Muscle layer of colon (tissue), 2 donors: ENCODE measurements at regions not wholly inside any gene's neighbourhood (a gene's known extent, or its start where the extent isn't known, plus 50 kb on each side); places are given as distances from the start of the nearest gene placed in this dataset.

Experiments used
- H3K27ac ChIP-seq: one replicate; pipeline ENCODE4 v1.7.0; 2013; ENCODE audit warnings: low read depth, mild to moderate bottlenecking, low read length, moderate library complexity
- H3K27me3 ChIP-seq, 2 donors: one replicate each; pipeline ENCODE4 v1.7.0; 2013; ENCODE audit warnings: low read length in 2 of 2, mild to moderate bottlenecking in 2 of 2; ENCODE audit not compliant: insufficient read depth in 2 of 2, control insufficient read depth in 1 of 2
- H3K36me3 ChIP-seq: one replicate; pipeline ENCODE4 v1.7.0; 2013; ENCODE audit warnings: mild to moderate bottlenecking, low read length; ENCODE audit not compliant: insufficient read depth
- H3K4me1 ChIP-seq: one replicate; pipeline ENCODE4 v1.7.0; 2013; ENCODE audit warnings: mild to moderate bottlenecking, low read length; ENCODE audit not compliant: insufficient read depth
- H3K4me3 ChIP-seq, 2 donors: one replicate each; pipeline ENCODE4 v1.7.0; 2013; ENCODE audit warnings: low read length in 2 of 2, low read depth in 1 of 2, mild to moderate bottlenecking in 1 of 2, moderate library complexity in 1 of 2
- H3K9ac ChIP-seq: one replicate; pipeline ENCODE4 v1.7.0; 2013; ENCODE audit warnings: low read length
- H3K9me3 ChIP-seq: one replicate; pipeline ENCODE4 v1.7.0; 2013; ENCODE audit warnings: mild to moderate bottlenecking, low read length
- donor health status: abdominal sarcoma.
- donor health status: Adenocarcinoma of cecum.

GRCh38 chr10:124177180-124177518 lies 83.8 kb upstream of the CHST15 start:
- Histone ChIP-seq H3K36me3 (no peaks in the 10 kb centered on the region), H3K27ac (no peak overlapping the region), H3K4me1 (peaks cover 4% of the 10 kb centered on the region), H3K27me3 (no peaks in the 10 kb centered on the region), H3K4me3 (no peak overlapping the region), H3K9me3 (no peaks in the 10 kb centered on the region), H3K9ac (no peak overlapping the region)

GRCh38 chr10:124176349-124177179 lies 83.2 kb upstream of the CHST15 start:
- peaks cover 4% of the 10 kb centered on the region for H3K4me1 ChIP-seq
- no peaks in the 10 kb centered on the region for H3K36me3 ChIP-seq
- no peak overlapping the region for H3K9ac ChIP-seq
- no peak overlapping the region for H3K4me3 ChIP-seq
- no peak overlapping the region for H3K27ac ChIP-seq
- no peaks in the 10 kb centered on the region for H3K9me3 ChIP-seq
- no peaks in the 10 kb centered on the region for H3K27me3 ChIP-seq

- Histone ChIP-seq H3K9ac (no peak overlapping the region), H3K36me3 (no peaks in the 10 kb centered on the region), H3K27ac (no peak overlapping the region), H3K9me3 (no peaks in the 10 kb centered on the region), H3K4me3 (no peak overlapping the region), H3K27me3 (no peaks in the 10 kb centered on the region), H3K4me1 (peaks cover 4% of the 10 kb centered on the region)
Measured at GRCh38 chr10:124175701-124176348, 82.4 kb upstream of the CHST15 start.

- no peak overlapping the region for H3K9ac ChIP-seq
- H3K27ac ChIP-seq, result no peak overlapping the region
- no peaks in the 10 kb centered on the region for H3K36me3 ChIP-seq
- H3K4me3 ChIP-seq, result no peak overlapping the region
- no peaks in the 10 kb centered on the region for H3K27me3 ChIP-seq
- H3K9me3 ChIP-seq, result no peaks in the 10 kb centered on the region
- peaks cover 4% of the 10 kb centered on the region for H3K4me1 ChIP-seq
Measured at GRCh38 chr10:124174673-124175645, 81.6 kb upstream of the CHST15 start.

- Histone ChIP-seq H3K27ac (no peak overlapping the region), H3K36me3 (no peaks in the 10 kb centered on the region), H3K9ac (no peak overlapping the region), H3K27me3 (no peaks in the 10 kb centered on the region), H3K4me1 (peaks cover 4% of the 10 kb centered on the region), H3K4me3 (no peak overlapping the region), H3K9me3 (no peaks in the 10 kb centered on the region)
Measured at GRCh38 chr10:124174071-124174566, 80.7 kb upstream of the CHST15 start.

- Histone ChIP-seq H3K36me3 (no peaks in the 10 kb centered on the region), H3K27me3 (no peaks in the 10 kb centered on the region), H3K27ac (no peak overlapping the region), H3K4me1 (peaks cover 4% of the 10 kb centered on the region), H3K4me3 (no peak overlapping the region), H3K9me3 (no peaks in the 10 kb centered on the region), H3K9ac (no peak overlapping the region)
Measured at GRCh38 chr10:124173298-124173900, 80.0 kb upstream of the CHST15 start.

- no peaks in the 10 kb centered on the region for H3K36me3 ChIP-seq
- H3K9ac ChIP-seq, result no peak overlapping the region
- no peak overlapping the region for H3K4me3 ChIP-seq
- peaks cover 4% of the 10 kb centered on the region for H3K4me1 ChIP-seq
- no peak overlapping the region for H3K27ac ChIP-seq
- no peaks in the 10 kb centered on the region for H3K27me3 ChIP-seq
- no peaks in the 10 kb centered on the region for H3K9me3 ChIP-seq
Measured at GRCh38 chr10:124172181-124172916, 79.0 kb upstream of the CHST15 start.

- Histone ChIP-seq H3K27me3 (no peaks in the 10 kb centered on the region), H3K4me3 (no peak overlapping the region), H3K9ac (no peak overlapping the region), H3K27ac (no peak overlapping the region), H3K36me3 (no peaks in the 10 kb centered on the region), H3K4me1 (peaks cover 3% of the 10 kb centered on the region), H3K9me3 (no peaks in the 10 kb centered on the region)
Measured at GRCh38 chr10:124171561-124171960, 78.2 kb upstream of the CHST15 start.

- Histone ChIP-seq H3K9ac (no peak overlapping the region), H3K4me3 (no peak overlapping the region), H3K9me3 (no peaks in the 10 kb centered on the region), H3K27me3 (no peaks in the 10 kb centered on the region), H3K36me3 (no peaks in the 10 kb centered on the region), H3K4me1 (no peaks in the 10 kb centered on the region), H3K27ac (no peak overlapping the region)
Measured at GRCh38 chr10:124170631-124171030, 77.2 kb upstream of the CHST15 start.

GRCh38 chr10:124168991-124169802 lies 75.8 kb upstream of the CHST15 start:
- Histone ChIP-seq H3K9ac (no peak overlapping the region), H3K27me3 (no peaks in the 10 kb centered on the region), H3K36me3 (no peaks in the 10 kb centered on the region), H3K9me3 (no peaks in the 10 kb centered on the region), H3K4me1 (no peaks in the 10 kb centered on the region), H3K4me3 (no peak overlapping the region), H3K27ac (no peak overlapping the region)
